ENCODE measurements at regions not wholly inside any gene's neighbourhood (a gene's known extent, or its start where the extent isn't known, plus 50 kb on each side); places are given as distances from the start of the nearest gene placed in this dataset.

- no peak for DNase-seq (ENCODE audit: low spot score)
- TF ChIP-seq EZH2 (IDR thresholded peaks at IDR 0.05; ENCODE audit: borderline replicate concordance, low read depth, low read length, poor library complexity, severe bottlenecking) (no peak), CTCF (conservative IDR thresholded peaks at IDR 0.05; ENCODE audit: low read depth, low read length) (no peak)
- CTCF ChIA-PET: no interaction called here
- Histone ChIP-seq H3K4me3 (ENCODE audit: low read depth, low read length, poor library complexity, severe bottlenecking) (no peak overlapping the region), H3K36me3 (ENCODE audit: insufficient read depth, low read length, poor library complexity, severe bottlenecking) (no peaks in the 10 kb centered on the region), H3K9me3 (ENCODE audit: low read depth, low read length, poor library complexity, severe bottlenecking) (no peaks in the 10 kb centered on the region), H3K27ac (ENCODE audit: low read depth, low read length, poor library complexity, severe bottlenecking) (no peak overlapping the region), H3K27me3 (replicated peaks; ENCODE audit: insufficient read depth, low read depth, low read length, poor library complexity) (no peaks in the 10 kb centered on the region), H3K4me1 (ENCODE audit: insufficient read depth, low read length, poor library complexity, severe bottlenecking) (peaks cover 4% of the 10 kb centered on the region)
- no TSS peak for BruUV-seq (replicated peaks)
- intact Hi-C loops (cut with micrococcal nuclease; ENCODE audit: unreplicated experiment): no loop called here
- POLR2A ChIA-PET (ENCODE audit: low non-redundant PET): interaction anchor here (0.6 kb wide), 1 partner anchor 81 kb away, joined by 4 read pairs; no protein-coding TSS in a partner anchor
These were observed 52.7 kb upstream of the ELL2 start for GRCh38 chr5:96014395-96014794.

DNA sequence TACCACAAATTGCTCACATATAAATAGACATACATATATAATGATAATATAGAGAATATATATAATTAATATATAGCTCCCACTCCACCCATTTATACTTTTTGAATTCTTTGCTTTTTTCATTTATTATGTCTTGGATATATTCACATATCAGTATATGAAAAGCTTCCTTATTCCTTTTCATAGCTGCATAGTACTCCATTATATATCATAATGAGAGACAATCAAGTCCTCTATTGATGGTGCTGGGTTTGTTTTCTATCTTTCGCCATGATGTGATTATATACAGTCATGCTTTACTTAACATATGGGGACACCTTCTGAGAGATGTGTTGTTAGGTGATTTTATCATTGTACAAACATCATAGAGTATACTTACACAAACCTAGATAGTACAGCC, 51.6 kb upstream of the ELL2 start:
- no peak for TF ChIP-seq CTCF (conservative IDR thresholded peaks at IDR 0.05; ENCODE audit: low read depth, low read length)
- TF ChIP-seq EZH2 (IDR thresholded peaks at IDR 0.05; ENCODE audit: borderline replicate concordance, low read depth, low read length, poor library complexity, severe bottlenecking): no peak
- no TSS peak for BruUV-seq (replicated peaks)

GRCh38 chr5:96012399-96012798, 50.7 kb upstream of the ELL2 start:
- POLR2A ChIA-PET (ENCODE audit: low non-redundant PET): no interaction called here

More for the DNA sequence above, 51.6 kb upstream of the ELL2 start:
- CTCF ChIA-PET: no interaction called here
- no peaks in the 10 kb centered on the region for H3K27me3 ChIP-seq (replicated peaks; ENCODE audit: insufficient read depth, low read depth, low read length, poor library complexity)
- no peaks in the 10 kb centered on the region for H3K36me3 ChIP-seq (ENCODE audit: insufficient read depth, low read length, poor library complexity, severe bottlenecking)
- DNase-seq (ENCODE audit: low spot score): no peak
- H3K4me3 ChIP-seq (ENCODE audit: low read depth, low read length, poor library complexity, severe bottlenecking): no peak overlapping the region
- intact Hi-C loops (cut with micrococcal nuclease; ENCODE audit: unreplicated experiment): no loop called here
- POLR2A ChIA-PET (ENCODE audit: low non-redundant PET): interaction anchor here (0.6 kb wide), 1 partner anchor 212 kb away, joined by 3 read pairs; no protein-coding TSS in a partner anchor
- H3K27ac ChIP-seq (ENCODE audit: low read depth, low read length, poor library complexity, severe bottlenecking): no peak overlapping the region
- H3K4me1 ChIP-seq (ENCODE audit: insufficient read depth, low read length, poor library complexity, severe bottlenecking): peaks cover 4% of the 10 kb centered on the region
- H3K9me3 ChIP-seq (ENCODE audit: low read depth, low read length, poor library complexity, severe bottlenecking): no peaks in the 10 kb centered on the region

More at GRCh38 chr5:96012399-96012798, 50.7 kb upstream of the ELL2 start:
- intact Hi-C loops (cut with micrococcal nuclease; ENCODE audit: unreplicated experiment): no loop called here
- CTCF ChIA-PET: no interaction called here
- H3K36me3 ChIP-seq (ENCODE audit: insufficient read depth, low read length, poor library complexity, severe bottlenecking): no peaks in the 10 kb centered on the region
- no peak overlapping the region for H3K4me3 ChIP-seq (ENCODE audit: low read depth, low read length, poor library complexity, severe bottlenecking)
- no peaks in the 10 kb centered on the region for H3K9me3 ChIP-seq (ENCODE audit: low read depth, low read length, poor library complexity, severe bottlenecking)
- BruUV-seq (replicated peaks): no TSS peak
- peaks cover 4% of the 10 kb centered on the region for H3K4me1 ChIP-seq (ENCODE audit: insufficient read depth, low read length, poor library complexity, severe bottlenecking)
- no peak overlapping the region for H3K27ac ChIP-seq (ENCODE audit: low read depth, low read length, poor library complexity, severe bottlenecking)
- DNase-seq (ENCODE audit: low spot score): no peak
- no peaks in the 10 kb centered on the region for H3K27me3 ChIP-seq (replicated peaks; ENCODE audit: insufficient read depth, low read depth, low read length, poor library complexity)
- TF ChIP-seq EZH2 (IDR thresholded peaks at IDR 0.05; ENCODE audit: borderline replicate concordance, low read depth, low read length, poor library complexity, severe bottlenecking): no peak
- no peak for TF ChIP-seq CTCF (conservative IDR thresholded peaks at IDR 0.05; ENCODE audit: low read depth, low read length)

Small RNA genes in the stretch of these regions (microRNA-seq; reads per million reads assigned to microRNA genes)
- 1.6 reads per million for gene MIR583
